ENCODE measurements at regions not wholly inside any gene's neighbourhood (a gene's known extent, or its start where the extent isn't known, plus 50 kb on each side); places are given as distances from the start of the nearest gene placed in this dataset.

- DNase-seq (ENCODE audit: low read depth in 2 of 3, low spot score in 1 of 3) = no peak
These were observed 505.6 kb downstream of the IRX1 start for GRCh38 chr5:4101189-4101588.

- no peak for DNase-seq (ENCODE audit: low read depth in 2 of 3, low spot score in 1 of 3)
These were observed 509.4 kb downstream of the IRX1 start for GRCh38 chr5:4104831-4105597.

DNA sequence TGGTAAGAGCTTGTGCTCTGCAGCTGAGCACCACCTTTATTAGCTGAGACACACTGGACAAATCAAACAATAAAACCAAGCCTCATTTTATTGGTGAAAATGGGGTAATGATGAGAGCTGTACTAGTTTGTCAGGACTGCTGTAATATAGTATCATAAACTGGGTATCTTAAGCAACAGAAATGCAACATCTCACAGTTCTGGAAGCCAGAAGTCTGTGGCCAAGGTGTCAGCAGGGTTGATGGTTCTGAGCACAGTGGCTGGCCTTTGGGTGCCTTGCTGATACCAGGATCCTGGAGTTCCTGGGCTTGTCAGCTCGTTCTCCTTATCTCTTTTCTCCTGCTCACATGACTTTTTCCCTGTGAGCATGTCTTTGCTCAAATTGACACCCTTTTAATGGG lies 513.1 kb downstream of the IRX1 start:
- no peak for DNase-seq (ENCODE audit: low read depth in 2 of 3, low spot score in 1 of 3)

GRCh38 chr5:4113426-4113825 lies 517.8 kb downstream of the IRX1 start:
- DNase-seq (ENCODE audit: low read depth in 2 of 3, low spot score in 1 of 3) = no peak

DNA sequence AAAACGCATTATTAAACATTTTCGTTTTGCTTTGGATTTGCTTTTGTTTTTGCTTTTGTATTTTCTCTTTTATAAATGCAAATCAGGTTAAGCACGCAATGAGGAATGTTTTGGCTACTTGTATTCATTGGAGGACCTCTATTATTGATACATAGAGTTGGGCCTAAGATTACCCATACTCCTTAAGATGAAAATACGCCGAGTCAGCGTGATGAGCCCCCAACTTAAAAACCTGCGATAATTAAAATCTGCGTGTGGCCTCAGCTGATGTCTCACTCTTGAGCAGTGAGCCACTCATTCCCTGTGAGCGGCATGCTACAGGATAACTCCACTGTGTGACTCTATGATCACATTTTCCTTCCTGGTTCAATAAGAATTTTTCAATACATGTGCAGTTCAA lies 518.3 kb downstream of the IRX1 start:
- no peak for DNase-seq (ENCODE audit: low read depth in 2 of 3, low spot score in 1 of 3)

GRCh38 chr5:4114452-4114851 lies 518.8 kb downstream of the IRX1 start:
- no peak for DNase-seq (ENCODE audit: low read depth in 2 of 3, low spot score in 1 of 3)

- no peak for DNase-seq (ENCODE audit: low read depth in 2 of 3, low spot score in 1 of 3)
These were observed 521.2 kb downstream of the IRX1 start for GRCh38 chr5:4116834-4117233.

GRCh38 chr5:4124221-4124970 lies 528.8 kb downstream of the IRX1 start:
- DNase-seq (ENCODE audit: low read depth in 2 of 3, low spot score in 1 of 3) = no peak

GRCh38 chr5:4128994-4129393 lies 533.4 kb downstream of the IRX1 start:
- no peak for DNase-seq (ENCODE audit: low read depth in 2 of 3, low spot score in 1 of 3)

- DNase-seq (ENCODE audit: low read depth in 2 of 3, low spot score in 1 of 3) = no peak
These were observed 533.9 kb downstream of the IRX1 start for GRCh38 chr5:4129523-4129922.

DNA sequence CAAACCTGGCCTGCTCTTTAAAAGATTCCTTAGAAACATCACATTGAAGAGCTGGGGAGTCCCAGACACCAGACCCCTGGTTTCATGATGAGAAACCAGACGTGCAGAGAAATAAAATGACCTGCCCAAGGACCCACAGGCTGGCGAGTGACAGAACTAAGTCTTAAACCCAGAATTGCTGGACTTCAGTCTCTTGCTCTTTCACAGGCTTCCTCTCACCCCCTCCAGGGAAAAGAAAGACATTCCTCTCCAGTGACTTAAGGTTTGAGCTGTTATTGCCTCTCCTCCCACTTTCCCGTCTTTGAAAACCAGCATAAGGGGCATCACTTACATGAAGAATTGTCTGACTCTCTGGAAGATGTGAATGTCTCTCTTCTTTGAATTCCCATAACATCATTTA lies 535.2 kb downstream of the IRX1 start:
- no peak for DNase-seq (ENCODE audit: low read depth in 2 of 3, low spot score in 1 of 3)

DNA sequence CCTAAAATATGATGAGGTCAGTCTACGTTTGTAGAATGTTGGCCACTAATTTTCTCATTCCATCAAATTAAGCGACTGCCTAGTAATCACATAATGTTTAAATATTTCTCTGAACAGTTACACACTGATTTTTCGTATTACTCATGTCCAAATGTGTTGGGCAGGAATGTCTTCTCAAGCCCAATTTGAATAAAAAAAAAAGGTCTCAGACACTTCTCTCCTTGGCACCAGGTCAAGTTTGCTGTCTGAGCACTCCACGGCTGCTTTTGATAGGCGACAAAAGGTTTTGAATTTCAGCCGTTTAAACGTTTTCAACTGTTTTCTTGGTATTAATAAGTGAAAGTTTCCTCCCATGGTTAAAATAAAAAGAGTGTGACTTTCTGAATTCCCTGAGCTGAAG lies 542.1 kb downstream of the IRX1 start:
- DNase-seq (ENCODE audit: low read depth in 2 of 3, low spot score in 1 of 3) = no peak

- no peak for DNase-seq (ENCODE audit: low read depth in 2 of 3, low spot score in 1 of 3)
These were observed 547.2 kb downstream of the IRX1 start for GRCh38 chr5:4142842-4143241.

GRCh38 chr5:4144411-4145007 lies 548.9 kb downstream of the IRX1 start:
- no peak for DNase-seq (ENCODE audit: low read depth in 2 of 3, low spot score in 1 of 3)

GRCh38 chr5:4145511-4145910 lies 549.9 kb downstream of the IRX1 start:
- no peak for DNase-seq (ENCODE audit: low read depth in 2 of 3, low spot score in 1 of 3)

GRCh38 chr5:4148009-4148408 lies 552.4 kb downstream of the IRX1 start:
- DNase-seq (ENCODE audit: low read depth in 2 of 3, low spot score in 1 of 3) = no peak

DNA sequence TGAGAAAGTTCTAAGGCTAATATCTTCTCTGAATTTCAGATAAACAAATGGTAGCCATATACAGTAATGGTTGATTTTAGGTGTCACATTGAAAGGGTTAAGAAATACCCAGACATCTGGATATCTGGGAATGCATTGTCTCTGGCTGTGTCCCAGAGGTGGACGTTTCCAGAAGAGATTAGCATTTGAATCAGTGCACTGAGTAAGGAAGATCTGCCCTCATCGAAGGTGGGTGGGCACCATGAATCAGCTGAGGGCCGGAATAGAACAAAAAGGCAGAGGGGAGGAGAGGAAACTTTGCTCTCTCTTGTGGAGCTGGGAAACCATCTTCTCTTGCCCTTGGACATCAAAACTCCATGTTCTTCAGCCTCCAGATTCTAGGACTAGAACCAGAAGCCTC lies 554.4 kb downstream of the IRX1 start:
- DNase-seq (ENCODE audit: low read depth in 2 of 3, low spot score in 1 of 3) = no peak

GRCh38 chr5:4156153-4156552 lies 560.5 kb downstream of the IRX1 start:
- no peak for DNase-seq (ENCODE audit: low read depth in 2 of 3, low spot score in 1 of 3)

- DNase-seq (ENCODE audit: low read depth in 2 of 3, low spot score in 1 of 3) = no peak
These were observed 561.3 kb downstream of the IRX1 start for GRCh38 chr5:4156889-4157288.

DNA sequence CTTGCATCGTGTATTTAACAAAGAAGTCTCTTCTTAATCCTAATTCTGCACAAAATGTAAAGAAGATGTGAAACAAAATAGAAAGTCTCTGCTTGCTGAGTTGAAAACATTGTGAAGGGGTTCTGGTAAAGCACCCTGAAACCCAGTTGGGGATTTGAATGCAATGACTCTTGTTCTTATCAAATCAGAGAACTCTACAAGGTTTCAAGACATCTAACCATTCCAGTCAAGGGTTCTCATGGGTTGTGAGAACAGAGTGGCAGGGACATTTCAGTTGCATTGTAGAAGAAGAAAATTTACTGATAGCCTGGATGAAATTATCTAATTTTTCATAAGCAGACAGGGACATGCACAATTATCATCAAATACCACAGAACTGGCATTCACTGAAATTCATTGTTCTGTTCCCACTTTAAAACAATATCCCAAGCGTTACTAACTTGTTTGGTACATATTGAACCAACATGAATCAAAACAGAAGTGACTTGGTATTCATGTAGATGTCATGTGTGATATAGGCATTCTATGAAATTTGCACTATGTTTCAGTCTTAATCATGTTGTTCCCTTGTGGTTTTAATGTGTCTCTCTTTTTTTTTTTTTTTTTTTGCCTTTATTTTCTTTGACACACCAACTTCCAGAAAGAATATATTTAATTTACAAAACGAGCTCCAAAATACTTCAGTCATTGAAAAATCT lies 563.3 kb downstream of the IRX1 start:
- no peak for DNase-seq (ENCODE audit: low read depth in 2 of 3, low spot score in 1 of 3)

DNA sequence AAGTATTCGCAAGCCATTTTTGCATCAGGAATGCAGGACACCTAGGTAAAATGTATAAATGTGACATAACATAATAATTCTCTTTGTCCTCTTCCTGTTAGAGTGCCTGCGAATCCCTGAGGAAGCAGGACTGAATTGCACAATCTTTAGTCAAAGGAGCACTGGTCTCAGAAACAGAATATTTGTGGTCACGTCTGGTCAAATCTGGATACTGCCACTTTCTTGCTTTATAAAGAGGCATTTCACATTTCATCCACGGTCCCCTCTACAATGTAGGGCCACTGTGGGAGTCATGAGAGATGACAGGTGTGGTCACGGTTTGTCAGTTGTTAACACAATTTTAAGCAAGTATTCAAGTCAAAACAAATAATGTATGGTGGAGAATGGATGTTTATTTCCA lies 564.0 kb downstream of the IRX1 start:
- no peak for DNase-seq (ENCODE audit: low read depth in 2 of 3, low spot score in 1 of 3)

DNA sequence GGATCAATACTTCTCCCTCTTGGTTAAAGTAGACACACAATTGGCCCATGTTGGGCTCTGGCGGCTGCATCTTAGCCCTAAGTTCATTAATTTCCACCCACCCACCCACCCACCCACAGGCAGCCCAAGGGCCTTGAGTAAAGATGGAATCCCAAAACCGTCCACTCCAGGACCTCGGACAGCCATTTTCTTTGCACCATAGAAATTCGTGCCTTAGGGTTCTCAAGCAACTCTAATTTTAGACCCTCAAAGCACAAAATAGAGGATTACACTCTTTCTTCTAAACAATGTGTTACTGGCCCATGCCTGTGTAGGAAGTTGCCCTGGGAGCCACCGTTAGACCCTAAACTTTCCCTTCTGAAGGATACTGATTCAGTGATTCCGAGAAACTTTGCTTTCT lies 568.5 kb downstream of the IRX1 start:
- DNase-seq (ENCODE audit: low read depth in 2 of 3, low spot score in 1 of 3) = no peak

Data from stimulated activated CD4-positive, alpha-beta T cell treated with anti-CD3 and anti-CD28 coated beads, Interleukin-12 subunit alpha, Interleukin-12 subunit beta, amount 100 ng/mL, for 48 hours (primary cell).